Stimulated activated CD4-positive, alpha-beta T cell treated with anti-CD3 and anti-CD28 coated beads, Interleukin-2, amount 100 ng/mL, for 24 hours (primary cell): ENCODE measurements at regions not wholly inside any gene's neighbourhood (a gene's known extent, or its start where the extent isn't known, plus 50 kb on each side); places are given as distances from the start of the nearest gene placed in this dataset.
"Not testable (repeated sequence)": the region's sequence is repeated elsewhere in the genome, so short reads cannot be mapped to it uniquely, and the experiment has no call there.

Experiments
- DNase-seq, 2 donors: peaks; one replicate each; pipeline ENCODE4 v3.0.0-alpha.2; 2020

DNA sequence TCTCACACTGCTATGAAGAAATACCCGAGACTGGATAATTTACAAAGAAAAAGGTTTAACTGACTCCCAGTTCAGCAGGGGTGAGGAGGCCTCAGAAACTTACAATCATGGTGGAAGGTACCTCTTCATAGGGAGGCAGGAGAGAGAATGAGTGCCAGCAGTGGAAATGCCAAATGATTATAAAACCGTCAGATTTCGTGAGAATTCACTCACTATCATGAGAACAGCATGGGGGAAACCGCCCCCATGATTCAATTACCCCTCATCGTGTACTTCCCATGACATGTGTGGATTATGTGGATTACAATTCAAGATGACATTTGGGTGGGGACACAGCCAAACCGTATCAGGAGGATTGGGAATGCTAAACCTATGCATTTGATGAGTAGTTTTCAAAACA, 380.3 kb upstream of the SPHKAP start:
- DNase-seq, result no peak

DNA sequence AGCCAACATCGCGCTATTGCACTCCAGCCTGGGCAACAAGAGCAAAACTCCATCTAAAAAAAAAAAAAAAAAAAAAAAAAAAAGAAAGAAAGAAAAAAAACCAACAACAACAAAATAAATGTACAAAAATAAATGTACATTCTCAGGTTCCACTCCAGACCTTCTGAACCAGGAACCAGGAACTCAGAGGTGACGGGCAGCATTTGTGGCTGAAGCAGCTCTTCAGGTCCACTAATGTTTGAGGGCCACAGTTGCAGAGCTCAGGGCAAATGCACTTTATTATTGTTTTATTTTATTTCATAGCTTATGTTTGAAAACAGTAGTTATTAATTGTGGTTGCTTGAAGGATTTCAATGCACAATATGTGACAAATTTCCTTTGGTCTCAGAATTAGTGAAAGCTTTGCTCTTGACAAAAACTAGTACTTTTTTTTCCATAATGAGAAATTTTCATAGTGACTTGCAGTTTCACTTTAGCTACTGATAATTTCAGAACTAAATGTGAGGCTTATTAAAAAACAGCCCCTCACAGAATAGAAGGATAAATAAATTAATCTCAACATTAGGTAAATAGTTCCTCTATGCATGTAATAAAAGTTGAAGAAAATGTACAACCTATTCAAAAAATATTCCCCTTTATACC, 378.4 kb upstream of the SPHKAP start:
- DNase-seq, result no peak

- DNase-seq, result no peak
Measured at GRCh38 chr2:228556717-228557116, 375.2 kb upstream of the SPHKAP start.

DNA sequence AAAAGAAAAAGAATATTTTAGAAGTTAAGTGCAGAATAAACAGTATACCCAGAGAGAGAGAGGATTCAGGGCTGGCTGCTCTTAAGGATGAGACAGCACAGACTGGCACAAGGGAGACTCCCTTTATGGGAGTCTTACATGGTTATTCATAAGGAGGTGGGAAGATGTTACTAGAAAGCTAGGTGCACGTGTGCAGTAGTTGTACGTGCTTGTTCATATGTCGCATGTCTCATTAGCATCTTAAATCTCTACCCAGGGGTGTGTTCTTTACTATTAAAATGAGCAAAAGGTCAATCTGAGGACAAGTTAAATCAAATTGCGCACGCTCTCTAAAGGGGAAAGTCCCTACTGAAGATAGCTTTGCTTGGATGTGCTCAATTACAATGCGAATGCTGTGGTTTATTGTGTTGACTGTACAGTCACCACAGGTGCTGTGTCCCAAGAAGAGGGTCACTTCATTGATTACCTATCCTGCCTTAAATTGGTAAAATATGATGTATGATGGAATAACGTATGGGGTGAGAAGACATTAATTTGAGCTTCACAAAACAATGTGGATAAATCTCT, 368.0 kb upstream of the SPHKAP start:
- no peak for DNase-seq

- no peak for DNase-seq
Measured at GRCh38 chr2:228548230-228548629, 366.7 kb upstream of the SPHKAP start.

DNA sequence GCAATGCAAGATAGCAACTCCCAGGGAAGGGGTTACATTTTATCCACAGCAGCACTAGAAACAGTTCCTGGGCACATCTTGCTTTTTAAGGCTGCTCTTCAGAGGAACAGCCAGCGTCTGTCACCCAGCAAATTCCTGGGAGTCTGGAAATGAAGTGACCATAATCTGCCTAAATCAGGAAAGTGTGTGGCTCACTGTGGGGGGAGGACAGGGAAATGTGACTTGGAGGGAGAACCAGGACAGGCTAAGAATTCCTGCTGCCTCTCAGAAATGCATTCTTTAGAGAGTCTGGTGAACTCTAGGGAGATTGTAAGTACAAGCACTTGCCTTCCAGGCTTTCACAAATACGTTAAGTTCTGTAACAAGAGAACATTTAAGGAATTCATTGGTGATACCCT, 364.3 kb upstream of the SPHKAP start:
- no peak for DNase-seq

GRCh38 chr2:228545041-228545747, 363.7 kb upstream of the SPHKAP start:
- DNase-seq, result no peak

- no peak for DNase-seq
Measured at GRCh38 chr2:228543117-228543516, 361.6 kb upstream of the SPHKAP start.

- no peak for DNase-seq
Measured at GRCh38 chr2:228542277-228542676, 360.8 kb upstream of the SPHKAP start.

- no peak for DNase-seq
Measured at GRCh38 chr2:228541789-228542188, 360.3 kb upstream of the SPHKAP start.

DNA sequence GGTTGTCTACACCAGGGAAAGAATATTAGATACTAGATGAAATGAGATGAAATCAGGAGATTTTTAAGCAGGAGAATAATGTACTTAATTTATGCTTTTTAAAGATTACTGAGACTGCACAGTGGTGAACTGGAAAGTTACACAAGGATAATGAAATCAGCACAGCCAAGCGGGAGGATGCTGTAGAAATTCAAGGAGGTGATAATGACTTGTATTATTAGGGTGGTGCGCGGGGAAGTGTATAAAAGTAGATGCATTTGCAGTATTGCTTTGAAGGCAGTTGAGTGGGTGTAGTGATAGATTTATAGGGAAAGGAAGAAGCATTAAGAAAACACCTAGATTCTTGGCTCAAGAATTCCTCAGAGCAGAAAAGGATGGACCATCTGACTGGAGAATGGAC, 359.5 kb upstream of the SPHKAP start:
- no peak for DNase-seq

- no peak for DNase-seq
Measured at GRCh38 chr2:228535396-228535795, 353.9 kb upstream of the SPHKAP start.

DNA sequence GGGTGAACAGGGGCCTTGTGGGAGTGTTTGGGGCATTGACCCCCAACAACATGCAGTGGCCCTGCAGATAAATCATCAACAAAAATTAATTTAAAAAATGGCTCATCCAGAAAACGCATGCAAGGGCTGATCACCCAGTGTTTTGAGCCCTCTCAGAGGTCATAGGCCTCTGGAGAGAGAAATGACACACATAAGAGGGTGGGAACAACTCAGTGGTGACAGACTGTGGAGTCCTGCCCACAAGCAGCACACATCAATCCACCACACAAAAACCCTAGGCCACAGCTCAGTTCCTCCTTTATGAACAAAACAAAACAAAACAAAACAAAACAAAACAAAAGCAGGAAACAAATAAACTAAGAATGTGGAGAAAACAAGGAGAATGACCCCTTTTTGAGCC, 351.7 kb upstream of the SPHKAP start:
- no peak for DNase-seq

- DNase-seq, result no peak
Measured at GRCh38 chr2:228532233-228532632, 350.7 kb upstream of the SPHKAP start.

DNA sequence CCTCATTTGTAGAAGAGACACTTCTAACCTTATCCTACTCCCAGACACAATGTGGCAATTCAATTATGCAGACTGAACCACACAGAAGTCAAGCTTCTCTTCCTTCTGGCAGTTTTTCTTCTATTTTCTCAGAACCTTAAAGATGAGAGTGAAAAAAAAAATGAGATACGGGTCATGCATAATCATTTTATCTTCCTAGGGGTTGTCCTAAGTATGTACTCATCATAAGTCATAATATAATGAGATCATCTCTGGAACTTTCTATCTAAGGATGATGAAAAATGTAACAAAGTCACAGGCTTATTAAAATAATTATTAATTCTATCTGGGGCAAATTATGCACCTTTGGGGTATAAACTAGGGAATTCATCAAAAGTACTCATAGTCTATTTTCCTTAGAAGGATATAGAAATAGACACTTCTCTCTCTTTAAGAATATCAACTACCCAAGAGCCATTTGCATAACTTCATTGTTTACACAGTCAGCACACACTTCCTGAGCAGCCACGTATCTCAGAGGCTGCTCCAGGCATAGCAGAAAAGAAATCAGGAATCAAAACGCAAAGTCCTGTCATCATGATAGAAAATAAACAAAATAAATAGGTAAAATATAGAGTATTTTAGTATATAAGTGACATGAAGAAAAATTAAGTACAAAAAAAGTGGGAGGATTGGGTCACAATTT, 345.9 kb upstream of the SPHKAP start:
- no peak for DNase-seq

DNA sequence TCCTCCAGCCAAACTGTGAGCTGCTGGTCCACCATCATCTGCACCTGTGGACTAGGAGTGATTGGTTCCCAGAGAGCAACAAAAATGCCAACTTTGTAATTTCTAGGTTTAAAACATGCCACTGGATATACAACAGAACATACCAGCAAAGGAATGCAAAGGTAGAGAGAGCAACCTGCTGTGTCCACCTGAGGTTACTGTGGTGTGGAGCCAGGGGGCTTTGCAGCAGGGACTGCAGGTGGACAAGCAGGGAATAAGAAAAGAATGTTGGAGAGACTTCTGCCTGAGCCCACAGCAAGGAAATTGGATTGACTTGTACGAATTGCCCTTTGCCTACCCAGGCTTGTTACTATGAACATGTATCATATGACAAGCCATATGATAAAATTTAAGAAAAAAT, 345.2 kb upstream of the SPHKAP start:
- DNase-seq, result no peak

DNA sequence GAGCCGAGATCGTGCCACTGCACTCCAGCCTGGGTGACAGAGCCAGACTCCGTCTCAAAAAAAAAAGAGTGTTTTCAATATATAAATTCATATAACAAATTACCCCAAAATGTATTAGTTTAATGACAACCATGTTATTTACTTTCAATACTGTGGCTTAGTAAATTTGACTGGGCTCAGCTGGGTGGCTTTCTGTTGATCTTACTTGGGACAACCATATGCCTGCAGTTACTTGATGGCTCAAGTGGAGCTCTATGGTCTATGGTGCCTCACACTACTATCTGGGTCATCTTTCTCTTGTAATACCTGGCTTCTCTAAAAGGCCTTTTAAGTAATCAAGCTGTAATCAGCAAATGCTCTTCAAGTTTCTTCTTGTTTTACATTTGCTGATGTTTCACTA, 341.5 kb upstream of the SPHKAP start:
- DNase-seq, result no peak

- no peak for DNase-seq
Measured at GRCh38 chr2:228522276-228522675, 340.8 kb upstream of the SPHKAP start.

GRCh38 chr2:228519561-228519960, 338.1 kb upstream of the SPHKAP start:
- DNase-seq, result no peak

DNA sequence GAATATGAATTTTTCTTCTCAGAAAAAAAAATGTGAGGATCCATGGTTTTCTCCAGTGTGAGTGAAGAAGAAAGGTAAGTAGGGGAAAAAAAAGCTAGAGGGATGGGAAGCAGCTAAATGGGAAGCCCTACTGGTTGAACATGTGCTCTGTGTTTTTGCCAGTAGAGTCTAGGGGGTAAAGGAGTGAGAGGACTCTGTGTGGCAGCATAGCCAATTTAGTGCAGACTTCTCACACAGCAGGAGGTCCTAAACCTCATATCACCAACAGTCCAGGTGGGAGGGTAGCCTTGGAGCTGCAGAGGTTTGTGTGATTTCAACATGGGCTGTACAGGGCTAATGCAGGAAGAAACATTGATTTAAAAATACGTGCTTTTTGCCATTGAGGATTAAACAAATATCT, 334.5 kb upstream of the SPHKAP start:
- no peak for DNase-seq

DNA sequence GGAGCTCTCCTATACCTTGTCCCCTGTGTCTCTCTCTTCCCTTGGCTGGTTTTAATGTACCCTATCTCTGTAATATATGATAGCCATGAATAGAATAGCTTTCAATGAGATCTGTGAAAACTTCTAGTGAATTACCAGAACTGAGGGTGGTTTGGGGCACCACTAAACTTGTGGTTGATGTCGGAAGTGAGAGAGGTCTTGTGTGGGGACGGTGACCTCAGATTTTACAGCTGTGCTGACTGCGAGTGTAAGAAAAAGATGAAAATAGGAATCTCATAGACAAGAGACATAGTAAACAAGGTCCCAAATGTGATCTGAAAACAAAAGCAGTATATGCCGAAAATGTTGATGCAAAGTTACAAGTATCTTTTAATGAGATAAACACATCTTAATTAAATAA, 332.0 kb upstream of the SPHKAP start:
- DNase-seq, result not testable (repeated sequence)

- DNase-seq, result no peak
Measured at GRCh38 chr2:228509021-228509420, 327.5 kb upstream of the SPHKAP start.

- no peak for DNase-seq
Measured at GRCh38 chr2:228507870-228508269, 326.4 kb upstream of the SPHKAP start.

GRCh38 chr2:228507231-228507824, 325.8 kb upstream of the SPHKAP start:
- no peak for DNase-seq
